Right cardiac atrium (tissue), 5 donors: ENCODE measurements at regions not wholly inside any gene's neighbourhood (a gene's known extent, or its start where the extent isn't known, plus 50 kb on each side); places are given as distances from the start of the nearest gene placed in this dataset.

Experiments used
- ATAC-seq, 2 donors: fragments of 200-7000 bp; cut with Tn5 transposase; one replicate each; pipeline versions ENCODE4 v1.8.0 to v1.9.1; 2020; ENCODE audit warnings: moderate library complexity in 2 of 2, mild to moderate bottlenecking in 1 of 2
- DNase-seq, 3 donors: peaks; one replicate each; pipeline ENCODE4 v3.0.0-alpha.2; 2020
- H3K27ac ChIP-seq: one replicate; pipeline ENCODE4 v1.5.1; 2013; ENCODE audit warnings: mild to moderate bottlenecking, low read length, control low read depth, moderate library complexity
- H3K27me3 ChIP-seq: one replicate; pipeline ENCODE4 v1.6.1; 2013; ENCODE audit not compliant: control insufficient read depth, insufficient read depth
- H3K4me1 ChIP-seq: one replicate; pipeline ENCODE4 v1.6.1; 2013; ENCODE audit warnings: low read length; ENCODE audit not compliant: control insufficient read depth, insufficient read depth
- H3K4me3 ChIP-seq: one replicate; pipeline ENCODE4 v1.5.1; 2013; ENCODE audit warnings: low read length, control low read depth
- H3K9me3 ChIP-seq: one replicate; pipeline ENCODE4 v1.6.1; 2013; ENCODE audit warnings: low read length; ENCODE audit not compliant: control insufficient read depth
- WGBS: extraction: QIAGEN DNeasy Blood & Tissue Kit; methylation state at CpG from one replicate; pipeline ENCODE4 v1.1.7; 2013; 5-methylcytosine and 5-hydroxymethylcytosine counted together
- intact Hi-C, 4 donors: fragments of 100-400 bp; cut with DNase I; formaldehyde crosslinking; loops; one replicate each; pipeline versions ENCODE4 v1.11.0 to v1.14.0; 2022 to 2023
- donor health status: healthy with polysubstance abuse.
- donor health status: DM: no; HTN: yes; CAD: no.
- donor health status: DM: no; HTN: no; CAD: no.
- donor health status: DM: no; HTN: yes; CAD: no; lungs with severe emphysema.
- donor health status: DM: yes; HTN: yes; CAD: no.

DNA sequence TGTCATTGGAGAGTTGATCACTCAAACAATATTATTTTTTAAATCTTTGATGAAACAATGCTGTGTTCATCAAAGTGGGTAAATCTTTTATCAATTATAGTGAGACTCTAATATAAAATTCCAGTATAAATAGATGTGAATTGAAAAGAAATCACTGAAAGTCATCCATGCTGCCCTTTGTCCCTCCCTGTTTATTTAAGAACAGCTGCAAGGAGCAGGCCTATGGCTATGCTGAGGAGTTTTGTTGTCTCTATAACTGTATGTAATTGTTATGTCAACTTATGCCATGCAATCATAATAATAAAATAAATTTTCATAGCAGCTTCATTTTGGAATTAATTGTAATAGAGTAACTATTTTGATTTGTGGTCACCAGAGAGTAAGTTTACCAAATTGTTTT, 1272.4 kb upstream of the ADGRL4 start:
- H3K4me3 ChIP-seq, result no peak overlapping the region
- intact Hi-C loops, result no loop called here
- H3K9me3 ChIP-seq, result no peaks in the 10 kb centered on the region
- no peak for ATAC-seq
- no peak overlapping the region for H3K27ac ChIP-seq
- no peaks in the 10 kb centered on the region for H3K4me1 ChIP-seq
- DNase-seq, result no peak
- H3K27me3 ChIP-seq, result no peaks in the 10 kb centered on the region

- H3K27me3 ChIP-seq, result no peaks in the 10 kb centered on the region
- intact Hi-C loops, result no loop called here
- DNase-seq, result no peak
- no peak overlapping the region for H3K4me3 ChIP-seq
- WGBS, result 84% methylated on average over 4 of the region's 4 CpGs
- no peak overlapping the region for H3K27ac ChIP-seq
- H3K4me1 ChIP-seq, result no peaks in the 10 kb centered on the region
- ATAC-seq, result no peak
- H3K9me3 ChIP-seq, result no peaks in the 10 kb centered on the region
Observed at GRCh38 chr1:80274256-80274655, 1267.7 kb upstream of the ADGRL4 start.

DNA sequence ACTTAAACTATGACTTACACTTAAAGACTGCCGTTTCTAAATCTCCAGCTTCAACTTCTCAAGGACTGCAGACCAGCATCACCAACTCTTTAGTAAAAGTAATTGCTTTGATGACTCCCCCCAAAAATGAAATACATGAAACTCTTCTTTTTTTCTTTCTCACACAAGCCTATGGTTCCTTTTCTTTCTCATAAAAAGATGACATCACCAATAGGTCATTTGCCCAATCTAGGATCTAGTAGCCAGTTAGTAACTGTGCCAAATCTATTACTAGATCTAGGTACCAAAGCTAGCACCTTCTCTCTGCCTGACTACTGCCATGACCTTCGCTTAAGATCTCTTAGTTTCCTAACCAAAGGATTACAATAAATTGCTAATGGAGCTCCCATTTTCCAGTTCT, 1266.0 kb upstream of the ADGRL4 start:
- Histone ChIP-seq H3K9me3 (no peaks in the 10 kb centered on the region), H3K27me3 (no peaks in the 10 kb centered on the region), H3K27ac (no peak overlapping the region), H3K4me1 (no peaks in the 10 kb centered on the region), H3K4me3 (no peak overlapping the region)
- intact Hi-C loops, result no loop called here
- no peak for DNase-seq
- 83% methylated on average over 2 of the region's 2 CpGs for WGBS
- no peak for ATAC-seq

- no peak for DNase-seq
- WGBS, result 17% methylated on average over 1 of the region's 1 CpG
- Histone ChIP-seq H3K4me1 (no peaks in the 10 kb centered on the region), H3K9me3 (no peaks in the 10 kb centered on the region), H3K4me3 (no peak overlapping the region), H3K27me3 (no peaks in the 10 kb centered on the region), H3K27ac (no peak overlapping the region)
- no peak for ATAC-seq
- intact Hi-C loops, result no loop called here
Observed at GRCh38 chr1:80258659-80259058, 1252.1 kb upstream of the ADGRL4 start.

- H3K4me3 ChIP-seq, result no peak overlapping the region
- no peak for DNase-seq
- ATAC-seq, result no peak
- 20% methylated on average over 1 of the region's 1 CpG for whole genome bisulfite sequencing
- no peaks in the 10 kb centered on the region for H3K9me3 ChIP-seq
- no peaks in the 10 kb centered on the region for H3K4me1 ChIP-seq
- H3K27me3 ChIP-seq, result no peaks in the 10 kb centered on the region
- no peak overlapping the region for H3K27ac ChIP-seq
- intact Hi-C loops, result no loop called here
Observed at GRCh38 chr1:80251591-80251990, 1245.1 kb upstream of the ADGRL4 start.

DNA sequence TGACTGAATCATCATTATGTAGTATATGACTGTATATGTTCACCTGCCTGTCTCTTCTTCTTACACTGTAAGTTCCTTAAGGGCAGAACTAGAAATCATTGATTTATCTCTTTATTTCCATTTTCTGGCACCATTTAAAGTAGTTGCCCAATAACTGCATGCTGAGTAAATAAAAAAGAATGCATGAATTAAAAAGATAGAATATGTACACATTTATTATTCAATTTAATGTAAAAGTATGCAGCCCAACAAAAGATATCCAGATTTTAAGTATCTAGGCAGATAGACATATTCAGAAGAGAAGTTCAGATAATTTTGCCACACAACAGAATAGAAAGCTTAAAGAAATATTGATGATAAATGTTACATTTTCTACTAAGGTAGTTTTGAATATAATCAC, 1244.6 kb upstream of the ADGRL4 start:
- DNase-seq, result no peak
- intact Hi-C loops, result no loop called here
- no peak for ATAC-seq
- no peaks in the 10 kb centered on the region for H3K4me1 ChIP-seq
- H3K9me3 ChIP-seq, result no peaks in the 10 kb centered on the region
- no peaks in the 10 kb centered on the region for H3K27me3 ChIP-seq
- no peak overlapping the region for H3K4me3 ChIP-seq
- no peak overlapping the region for H3K27ac ChIP-seq

- 88% methylated on average over 3 of the region's 3 CpGs for WGBS
- no peaks in the 10 kb centered on the region for H3K4me1 ChIP-seq
- no peak for DNase-seq
- H3K4me3 ChIP-seq, result no peak overlapping the region
- H3K27me3 ChIP-seq, result no peaks in the 10 kb centered on the region
- no peak overlapping the region for H3K27ac ChIP-seq
- no peaks in the 10 kb centered on the region for H3K9me3 ChIP-seq
- ATAC-seq, result no peak
- intact Hi-C loops, result no loop called here
Observed at GRCh38 chr1:80250573-80251168, 1244.1 kb upstream of the ADGRL4 start.

DNA sequence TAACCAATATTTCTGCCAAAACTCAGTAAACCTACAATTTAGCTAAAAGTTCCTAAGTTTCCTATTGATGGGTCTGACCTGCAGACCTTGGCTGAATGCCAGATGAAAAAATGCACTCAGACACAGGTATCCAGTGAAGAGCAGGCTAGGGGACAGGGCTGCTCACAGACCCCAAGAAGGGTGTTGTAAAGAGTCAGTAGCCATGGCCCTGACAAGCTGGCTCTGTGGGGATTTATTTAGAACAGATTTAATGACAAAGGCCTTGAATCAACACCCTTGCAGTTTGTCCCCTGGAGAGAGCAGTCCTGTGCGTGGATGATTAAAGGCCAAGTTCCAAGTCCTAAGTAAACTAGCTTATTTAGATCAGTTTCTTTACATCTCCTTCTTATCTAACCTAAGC, 1243.2 kb upstream of the ADGRL4 start:
- no peak overlapping the region for H3K4me3 ChIP-seq
- intact Hi-C loops, result no loop called here
- H3K27me3 ChIP-seq, result no peaks in the 10 kb centered on the region
- ATAC-seq (no peak), DNase-seq (no peak)
- H3K4me1 ChIP-seq, result no peaks in the 10 kb centered on the region
- H3K27ac ChIP-seq, result no peak overlapping the region
- H3K9me3 ChIP-seq, result no peaks in the 10 kb centered on the region
- 74% methylated on average over 1 of the region's 1 CpG for WGBS

DNA sequence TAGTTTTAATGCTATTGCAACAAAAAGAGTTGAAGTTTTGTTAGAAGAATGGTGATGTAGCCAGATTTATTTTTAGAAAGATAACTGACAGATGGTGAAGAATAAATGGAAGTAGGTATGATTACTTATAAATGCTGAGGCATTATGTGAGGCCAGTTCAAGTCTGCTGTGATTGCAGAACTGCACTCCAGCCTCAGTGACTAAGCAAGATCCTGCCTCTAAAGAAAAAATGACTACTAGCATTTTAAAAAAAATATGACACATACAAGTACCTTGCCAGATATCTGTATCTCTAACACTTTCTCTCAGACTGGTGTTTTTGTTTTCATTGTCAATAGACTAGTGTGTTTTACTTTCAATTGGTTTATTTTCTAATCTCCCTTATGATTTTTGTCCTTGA, 1242.4 kb upstream of the ADGRL4 start:
- no peak overlapping the region for H3K27ac ChIP-seq
- intact Hi-C loops, result no loop called here
- no peaks in the 10 kb centered on the region for H3K4me1 ChIP-seq
- ATAC-seq (no peak), DNase-seq (no peak)
- H3K4me3 ChIP-seq, result no peak overlapping the region
- no peaks in the 10 kb centered on the region for H3K9me3 ChIP-seq
- H3K27me3 ChIP-seq, result no peaks in the 10 kb centered on the region

DNA sequence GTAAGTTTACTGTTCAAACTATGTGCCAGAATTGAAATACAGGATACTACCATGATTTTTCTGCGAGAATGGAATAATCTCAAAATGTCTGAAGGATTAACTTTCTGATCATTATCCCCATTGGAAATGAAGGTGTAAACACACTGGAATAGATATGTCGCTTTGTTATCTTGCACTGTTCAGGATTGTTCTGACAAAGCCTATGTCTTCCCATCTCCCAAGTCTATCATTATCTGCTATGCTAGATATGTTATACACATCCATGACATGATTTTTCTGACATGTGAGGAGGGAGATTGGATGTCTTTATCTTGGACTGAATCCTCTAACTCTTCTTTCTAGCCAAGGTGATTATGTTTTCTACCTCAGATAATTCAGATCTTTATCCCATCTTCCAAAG, 1239.3 kb upstream of the ADGRL4 start:
- no peaks in the 10 kb centered on the region for H3K9me3 ChIP-seq
- no peak overlapping the region for H3K4me3 ChIP-seq
- ATAC-seq (no peak), DNase-seq (no peak)
- no peaks in the 10 kb centered on the region for H3K27me3 ChIP-seq
- intact Hi-C loops, result no loop called here
- no peak overlapping the region for H3K27ac ChIP-seq
- WGBS, result 80% methylated on average over 2 of the region's 2 CpGs
- no peaks in the 10 kb centered on the region for H3K4me1 ChIP-seq

DNA sequence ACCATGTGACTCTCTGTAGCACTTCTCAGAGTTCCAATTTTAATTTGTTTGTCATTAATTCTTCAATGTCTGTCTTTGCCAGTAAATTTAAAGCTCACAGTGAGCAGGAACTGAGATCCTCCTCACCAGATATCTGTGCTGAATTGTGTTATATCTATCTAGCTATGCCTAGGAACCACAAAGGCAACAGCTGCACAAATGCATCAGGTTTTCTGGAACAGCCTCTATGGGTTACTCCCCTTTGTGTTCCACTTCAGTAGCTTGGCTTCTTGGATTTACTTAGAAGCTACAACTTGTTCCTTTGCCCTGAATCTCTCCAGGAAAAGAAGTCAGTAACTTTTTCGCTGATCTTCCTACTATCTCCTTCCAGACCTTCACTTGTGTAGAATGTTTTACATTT, 1237.8 kb upstream of the ADGRL4 start:
- H3K9me3 ChIP-seq, result no peaks in the 10 kb centered on the region
- ATAC-seq (no peak), DNase-seq (no peak)
- no peak overlapping the region for H3K27ac ChIP-seq
- no peaks in the 10 kb centered on the region for H3K27me3 ChIP-seq
- no peak overlapping the region for H3K4me3 ChIP-seq
- H3K4me1 ChIP-seq, result no peaks in the 10 kb centered on the region
- 92% methylated on average over 1 of the region's 1 CpG for WGBS
- intact Hi-C loops, result no loop called here

GRCh38 chr1:80241566-80241965, 1235.0 kb upstream of the ADGRL4 start:
- intact Hi-C loops, result no loop called here
- Histone ChIP-seq H3K4me3 (no peak overlapping the region), H3K27me3 (no peaks in the 10 kb centered on the region), H3K4me1 (no peaks in the 10 kb centered on the region), H3K27ac (no peak overlapping the region), H3K9me3 (no peaks in the 10 kb centered on the region)
- no peak for ATAC-seq
- WGBS, result 88% methylated on average over 1 of the region's 1 CpG
- DNase-seq, result no peak
